K562 (cell line): ENCODE measurements at regions not wholly inside any gene's neighbourhood (a gene's known extent, or its start where the extent isn't known, plus 50 kb on each side); places are given as distances from the start of the nearest gene placed in this dataset.

Experiments used
- DDX20 ChIP-seq: fragments of 450-650 bp; IDR thresholded peaks from 2 replicates; pipeline ENCODE4 v1.6.1; 2016; ENCODE audit warnings: missing genetic modification characterization, low read depth, mild to moderate bottlenecking, missing compliant biosample characterization, moderate library complexity
- FOXP1 ChIP-seq: sonication (generic); formaldehyde crosslinking; IDR thresholded peaks from 2 replicates; pipeline ENCODE4 v1.8.0; 2022; ENCODE audit warnings: mild to moderate bottlenecking, missing genetic modification reagents
- MTA1 ChIP-seq: fragments of 450-650 bp; IDR thresholded peaks from 2 replicates; pipeline ENCODE4 v1.6.1; 2017; ENCODE audit warnings: borderline replicate concordance
- RAD21 ChIP-seq, 2 experiments: fragments of 250-450 bp in 1 of 2; fragments of 450-650 bp in 1 of 2; sonication (Bioruptor Pico) in 1 of 2; formaldehyde crosslinking in 1 of 2; IDR thresholded peaks in 1 of 2; conservative IDR thresholded peaks in 1 of 2; 2 replicates each; pipeline versions ENCODE4 v1.4.0 to v1.8.0; 2020 to 2022; ENCODE audit warnings: mild to moderate bottlenecking in 2 of 2, moderate library complexity in 1 of 2
- ZNF197 ChIP-seq: fragments of 200-800 bp; sonication (Bioruptor generic); IDR thresholded peaks from 2 replicates; pipeline ENCODE4 v1.6.1; 2016; ENCODE audit warnings: low read depth, missing genetic modification characterization, missing compliant biosample characterization
- ZNF589 ChIP-seq: fragments of 200-800 bp; sonication (Bioruptor generic); IDR thresholded peaks from 2 replicates; pipeline ENCODE4 v1.6.1; 2016; ENCODE audit warnings: low read depth, missing genetic modification characterization, missing compliant biosample characterization
- TF ChIP-seq, protein P1 (sequence below): sonication (generic); formaldehyde crosslinking; IDR thresholded peaks from 2 replicates; pipeline ENCODE4 v1.5.0; 2020; ENCODE audit warnings: missing genetic modification reagents
- TF ChIP-seq, protein P2 (sequence below), 3 experiments: IDR thresholded peaks in 2 of 3; conservative IDR thresholded peaks in 1 of 3; 2 replicates each; pipeline ENCODE4 v1.5.1; 2011 to 2012; ENCODE audit warnings: low read length in 3 of 3, mild to moderate bottlenecking in 3 of 3, control low read depth in 2 of 3, improper control_type of control experiment in 1 of 3, inconsistent platforms in 1 of 3, low read depth in 1 of 3, mixed read lengths in 1 of 3, moderate library complexity in 1 of 3; ENCODE audit not compliant: insufficient read depth in 2 of 3
- TF ChIP-seq, protein P3 (sequence below): fragments of 250-450 bp; sonication (Bioruptor Pico); IDR thresholded peaks from 2 replicates; pipeline ENCODE4 v1.4.0; 2020; ENCODE audit warnings: mild to moderate bottlenecking, moderate library complexity
- TF ChIP-seq, protein P4 (sequence below): fragments of 450-650 bp; formaldehyde crosslinking; IDR thresholded peaks from 2 replicates; pipeline ENCODE4 v1.4.0; 2022; ENCODE audit warnings: missing genetic modification characterization

- no peak for TF ChIP-seq ZNF589 (CRISPR knock-in tag)
- TF ChIP-seq, protein P1, sequence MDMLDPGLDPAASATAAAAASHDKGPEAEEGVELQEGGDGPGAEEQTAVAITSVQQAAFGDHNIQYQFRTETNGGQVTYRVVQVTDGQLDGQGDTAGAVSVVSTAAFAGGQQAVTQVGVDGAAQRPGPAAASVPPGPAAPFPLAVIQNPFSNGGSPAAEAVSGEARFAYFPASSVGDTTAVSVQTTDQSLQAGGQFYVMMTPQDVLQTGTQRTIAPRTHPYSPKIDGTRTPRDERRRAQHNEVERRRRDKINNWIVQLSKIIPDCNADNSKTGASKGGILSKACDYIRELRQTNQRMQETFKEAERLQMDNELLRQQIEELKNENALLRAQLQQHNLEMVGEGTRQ (CRISPR knock-in tag): no peak
- TF ChIP-seq, protein P2, sequence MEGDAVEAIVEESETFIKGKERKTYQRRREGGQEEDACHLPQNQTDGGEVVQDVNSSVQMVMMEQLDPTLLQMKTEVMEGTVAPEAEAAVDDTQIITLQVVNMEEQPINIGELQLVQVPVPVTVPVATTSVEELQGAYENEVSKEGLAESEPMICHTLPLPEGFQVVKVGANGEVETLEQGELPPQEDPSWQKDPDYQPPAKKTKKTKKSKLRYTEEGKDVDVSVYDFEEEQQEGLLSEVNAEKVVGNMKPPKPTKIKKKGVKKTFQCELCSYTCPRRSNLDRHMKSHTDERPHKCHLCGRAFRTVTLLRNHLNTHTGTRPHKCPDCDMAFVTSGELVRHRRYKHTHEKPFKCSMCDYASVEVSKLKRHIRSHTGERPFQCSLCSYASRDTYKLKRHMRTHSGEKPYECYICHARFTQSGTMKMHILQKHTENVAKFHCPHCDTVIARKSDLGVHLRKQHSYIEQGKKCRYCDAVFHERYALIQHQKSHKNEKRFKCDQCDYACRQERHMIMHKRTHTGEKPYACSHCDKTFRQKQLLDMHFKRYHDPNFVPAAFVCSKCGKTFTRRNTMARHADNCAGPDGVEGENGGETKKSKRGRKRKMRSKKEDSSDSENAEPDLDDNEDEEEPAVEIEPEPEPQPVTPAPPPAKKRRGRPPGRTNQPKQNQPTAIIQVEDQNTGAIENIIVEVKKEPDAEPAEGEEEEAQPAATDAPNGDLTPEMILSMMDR (IDR thresholded peaks at IDR 0.05 in 2 of 3, conservative IDR thresholded peaks at IDR 0.05 in 1 of 3; ENCODE audit: insufficient read depth in 2 of 3, low read depth in 1 of 3, low read length in 3 of 3): no peak
- TF ChIP-seq ZNF197 (CRISPR knock-in tag): no peak
- TF ChIP-seq, protein P3, sequence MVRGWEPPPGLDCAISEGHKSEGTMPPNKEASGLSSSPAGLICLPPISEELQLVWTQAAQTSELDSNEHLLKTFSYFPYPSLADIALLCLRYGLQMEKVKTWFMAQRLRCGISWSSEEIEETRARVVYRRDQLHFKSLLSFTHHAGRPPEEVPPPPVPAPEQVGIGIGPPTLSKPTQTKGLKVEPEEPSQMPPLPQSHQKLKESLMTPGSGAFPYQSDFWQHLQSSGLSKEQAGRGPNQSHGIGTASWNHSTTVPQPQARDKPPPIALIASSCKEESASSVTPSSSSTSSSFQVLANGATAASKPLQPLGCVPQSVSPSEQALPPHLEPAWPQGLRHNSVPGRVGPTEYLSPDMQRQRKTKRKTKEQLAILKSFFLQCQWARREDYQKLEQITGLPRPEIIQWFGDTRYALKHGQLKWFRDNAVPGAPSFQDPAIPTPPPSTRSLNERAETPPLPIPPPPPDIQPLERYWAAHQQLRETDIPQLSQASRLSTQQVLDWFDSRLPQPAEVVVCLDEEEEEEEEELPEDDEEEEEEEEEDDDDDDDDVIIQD (CRISPR knock-in tag): no peak
- no peak for TF ChIP-seq RAD21 (CRISPR knock-in tag; conservative IDR thresholded peaks at IDR 0.05 in 1 of 2, IDR thresholded peaks at IDR 0.05 in 1 of 2)
- no peak for TF ChIP-seq MTA1
- TF ChIP-seq FOXP1 (CRISPR knock-in tag): no peak
- no peak for TF ChIP-seq DDX20 (tag)
- TF ChIP-seq, protein P4, sequence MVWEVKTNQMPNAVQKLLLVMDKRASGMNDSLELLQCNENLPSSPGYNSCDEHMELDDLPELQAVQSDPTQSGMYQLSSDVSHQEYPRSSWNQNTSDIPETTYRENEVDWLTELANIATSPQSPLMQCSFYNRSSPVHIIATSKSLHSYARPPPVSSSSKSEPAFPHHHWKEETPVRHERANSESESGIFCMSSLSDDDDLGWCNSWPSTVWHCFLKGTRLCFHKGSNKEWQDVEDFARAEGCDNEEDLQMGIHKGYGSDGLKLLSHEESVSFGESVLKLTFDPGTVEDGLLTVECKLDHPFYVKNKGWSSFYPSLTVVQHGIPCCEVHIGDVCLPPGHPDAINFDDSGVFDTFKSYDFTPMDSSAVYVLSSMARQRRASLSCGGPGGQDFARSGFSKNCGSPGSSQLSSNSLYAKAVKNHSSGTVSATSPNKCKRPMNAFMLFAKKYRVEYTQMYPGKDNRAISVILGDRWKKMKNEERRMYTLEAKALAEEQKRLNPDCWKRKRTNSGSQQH (CRISPR knock-in tag): no peak
Observed at GRCh38 chr5:68116868-68117411, 98.6 kb upstream of the PIK3R1 start.
